Esophagus squamous epithelium (tissue), 5 donors: ENCODE measurements at regions not wholly inside any gene's neighbourhood (a gene's known extent, or its start where the extent isn't known, plus 50 kb on each side); places are given as distances from the start of the nearest gene placed in this dataset.

Source experiments
- DNase-seq: peaks from one replicate; lab custom pipeline; 2025; lab: John Stamatoyannopoulos, UW
- H3K27ac ChIP-seq, 4 donors: fragments of 200-600 bp; sonication (generic); one replicate each; pipeline ENCODE4 v1.5.1; 2016 to 2019; ENCODE audit warnings: mild to moderate bottlenecking in 1 of 4
- H3K27me3 ChIP-seq, 4 donors: fragments of 200-600 bp; sonication (generic); 1 replicate in 3 of 4; 2 replicates in 1 of 4; pipeline versions ENCODE4 v1.5.1 to v1.6.0; 2017 to 2021; ENCODE audit warnings: antibody characterized with exemption in 1 of 4
- H3K36me3 ChIP-seq, 3 donors: fragments of 200-600 bp; sonication (generic); one replicate each; pipeline ENCODE4 v1.5.1; 2016 to 2019
- H3K4me1 ChIP-seq, 3 donors: fragments of 200-600 bp; sonication (generic); one replicate each; pipeline ENCODE4 v1.5.1; 2017 to 2019
- H3K4me3 ChIP-seq, 4 donors: fragments of 200-600 bp; sonication (generic); 1 replicate in 3 of 4; 2 replicates in 1 of 4; pipeline ENCODE4 v1.5.1; 2016 to 2019; ENCODE audit warnings: mild to moderate bottlenecking in 2 of 4, moderate library complexity in 1 of 4
- H3K9me3 ChIP-seq, 3 donors: fragments of 200-600 bp; sonication (generic); one replicate each; pipeline ENCODE4 v1.5.1; 2016 to 2019
- POLR2A ChIP-seq, 4 donors: fragments of 450-650 bp; IDR thresholded peaks; one replicate each; pipeline ENCODE4 v1.6.1; 2017; ENCODE audit warnings: antibody characterized with exemption in 4 of 4, mild to moderate bottlenecking in 4 of 4, moderate library complexity in 3 of 4
- WGBS, 2 donors: methylation state at CpG; one replicate each; pipeline ENCODE4 v1.1.5; 2018; 5-methylcytosine and 5-hydroxymethylcytosine counted together
- intact Hi-C: fragments of 100-400 bp; cut with DNase I; formaldehyde crosslinking; loops from one replicate; pipeline ENCODE4 v1.15.0; 2022
- TF ChIP-seq, protein P1 (sequence below), 6 experiments: fragments of 450-650 bp in 4 of 6; fragments of 200-600 bp in 2 of 6; sonication (generic) in 2 of 6; IDR thresholded peaks; one replicate each; pipeline ENCODE4 v1.5.1; 2016 to 2019; ENCODE audit warnings: antibody characterized with exemption in 6 of 6, mild to moderate bottlenecking in 4 of 6, moderate library complexity in 4 of 6
- donor health status: DM: yes; HTN: yes; CAD: no.

DNA sequence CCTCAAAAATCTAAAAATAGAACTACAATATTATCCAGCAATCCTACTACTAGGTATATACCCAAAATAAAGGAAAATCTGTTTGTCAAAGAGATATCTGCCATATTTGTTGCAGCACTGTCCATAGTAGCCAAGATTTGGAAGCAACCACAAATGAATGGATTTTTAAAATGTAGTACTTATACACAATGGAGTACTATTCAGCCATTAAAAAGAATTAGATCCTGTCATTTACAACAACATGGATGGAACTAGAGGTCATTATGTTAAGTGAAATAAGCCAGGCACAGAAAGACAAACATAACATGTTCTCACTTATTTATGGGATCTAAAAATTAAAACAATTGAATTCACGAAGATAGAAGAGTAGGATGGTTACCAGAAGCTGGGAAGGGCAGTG lies 135.7 kb upstream of the CCDC28A start:
- Histone ChIP-seq H3K4me3 (no peak overlapping the region), H3K9me3 (no peaks in the 10 kb centered on the region), H3K4me1 (no peaks in the 10 kb centered on the region), H3K27ac (no peak overlapping the region), H3K27me3 (no peaks in the 10 kb centered on the region), H3K36me3 (no peaks in the 10 kb centered on the region)
- DNase-seq = no peak
- intact Hi-C loops = no loop called here
- 83 to 85% methylated on average over 1 of the region's 1 CpG for WGBS, 2 donors
- TF ChIP-seq, protein P1, sequence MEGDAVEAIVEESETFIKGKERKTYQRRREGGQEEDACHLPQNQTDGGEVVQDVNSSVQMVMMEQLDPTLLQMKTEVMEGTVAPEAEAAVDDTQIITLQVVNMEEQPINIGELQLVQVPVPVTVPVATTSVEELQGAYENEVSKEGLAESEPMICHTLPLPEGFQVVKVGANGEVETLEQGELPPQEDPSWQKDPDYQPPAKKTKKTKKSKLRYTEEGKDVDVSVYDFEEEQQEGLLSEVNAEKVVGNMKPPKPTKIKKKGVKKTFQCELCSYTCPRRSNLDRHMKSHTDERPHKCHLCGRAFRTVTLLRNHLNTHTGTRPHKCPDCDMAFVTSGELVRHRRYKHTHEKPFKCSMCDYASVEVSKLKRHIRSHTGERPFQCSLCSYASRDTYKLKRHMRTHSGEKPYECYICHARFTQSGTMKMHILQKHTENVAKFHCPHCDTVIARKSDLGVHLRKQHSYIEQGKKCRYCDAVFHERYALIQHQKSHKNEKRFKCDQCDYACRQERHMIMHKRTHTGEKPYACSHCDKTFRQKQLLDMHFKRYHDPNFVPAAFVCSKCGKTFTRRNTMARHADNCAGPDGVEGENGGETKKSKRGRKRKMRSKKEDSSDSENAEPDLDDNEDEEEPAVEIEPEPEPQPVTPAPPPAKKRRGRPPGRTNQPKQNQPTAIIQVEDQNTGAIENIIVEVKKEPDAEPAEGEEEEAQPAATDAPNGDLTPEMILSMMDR (IDR thresholded peaks at IDR 0.05) = no peak
- no peak for TF ChIP-seq POLR2A (IDR thresholded peaks at IDR 0.05)

DNA sequence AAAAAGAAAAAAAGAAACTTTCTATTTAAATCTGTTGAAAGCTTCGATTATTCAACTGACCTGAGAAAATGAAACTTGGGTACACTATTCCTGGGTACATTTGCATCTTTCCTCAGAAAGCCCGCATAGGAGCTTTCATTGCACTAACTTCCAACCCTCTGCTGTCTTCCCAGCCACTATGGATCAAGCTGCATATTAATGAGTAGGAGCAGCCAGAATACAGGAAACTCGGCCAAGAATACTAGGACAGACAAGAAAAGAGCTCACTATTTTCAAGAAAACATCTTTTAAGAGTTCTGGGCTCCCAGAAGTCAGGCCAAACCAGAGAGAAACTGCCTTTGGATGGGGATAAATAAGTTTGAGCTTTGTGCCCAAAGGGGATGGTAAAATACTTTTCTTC lies 135.0 kb upstream of the CCDC28A start:
- Histone ChIP-seq H3K27me3 (no peaks in the 10 kb centered on the region), H3K4me1 (no peaks in the 10 kb centered on the region), H3K9me3 (no peaks in the 10 kb centered on the region), H3K27ac (no peak overlapping the region), H3K36me3 (no peaks in the 10 kb centered on the region), H3K4me3 (no peak overlapping the region)
- 38 to 39% methylated on average over 3 of the region's 3 CpGs for WGBS, 2 donors
- no peak for TF ChIP-seq POLR2A (IDR thresholded peaks at IDR 0.05)
- TF ChIP-seq, protein P1 (IDR thresholded peaks at IDR 0.05) = no peak
- no peak for DNase-seq
- intact Hi-C loops = no loop called here

DNA sequence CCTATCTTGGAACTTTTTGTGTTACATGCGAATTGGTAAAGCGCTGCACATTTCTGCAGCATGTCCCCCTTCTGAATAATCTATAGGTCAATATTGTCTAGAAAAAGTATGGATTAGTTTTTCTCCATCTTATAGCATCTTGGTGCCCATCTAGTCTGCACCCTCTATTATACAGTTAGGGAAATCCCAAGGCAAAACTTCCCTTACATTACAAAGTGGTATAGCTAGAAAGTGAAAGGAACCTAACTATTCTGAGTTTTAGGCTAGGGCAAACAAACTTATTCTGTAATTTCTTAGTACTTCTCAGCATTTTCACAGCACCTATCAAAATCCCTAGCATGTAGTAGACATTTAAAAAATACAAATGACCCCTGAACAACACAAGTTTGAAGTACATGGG lies 133.5 kb upstream of the CCDC28A start:
- no peaks in the 10 kb centered on the region for H3K36me3 ChIP-seq
- intact Hi-C loops = no loop called here
- WGBS, 2 donors = 98 to 100% methylated on average over 2 of the region's 2 CpGs
- H3K27me3 ChIP-seq = no peaks in the 10 kb centered on the region
- H3K27ac ChIP-seq = no peak overlapping the region
- H3K9me3 ChIP-seq = no peaks in the 10 kb centered on the region
- H3K4me1 ChIP-seq = no peaks in the 10 kb centered on the region
- TF ChIP-seq POLR2A (IDR thresholded peaks at IDR 0.05) = no peak
- TF ChIP-seq, protein P1 (IDR thresholded peaks at IDR 0.05) = no peak
- no peak overlapping the region for H3K4me3 ChIP-seq
- DNase-seq = no peak

- H3K4me3 ChIP-seq = no peak overlapping the region
- no peak for DNase-seq
- intact Hi-C loops = no loop called here
- 85 to 86% methylated on average over 2 of the region's 2 CpGs for WGBS, 2 donors
- no peak overlapping the region for H3K27ac ChIP-seq
- no peaks in the 10 kb centered on the region for H3K36me3 ChIP-seq
- no peaks in the 10 kb centered on the region for H3K9me3 ChIP-seq
- TF ChIP-seq, protein P1 (IDR thresholded peaks at IDR 0.05) = no peak
- TF ChIP-seq POLR2A (IDR thresholded peaks at IDR 0.05) = no peak
- H3K27me3 ChIP-seq = no peaks in the 10 kb centered on the region
- H3K4me1 ChIP-seq = peaks cover 0 to 19% (median 0%) of the 10 kb centered on the region in 3 donors
Observed at GRCh38 chr6:138643210-138643609, 130.4 kb upstream of the CCDC28A start.

- no peak overlapping the region for H3K4me3 ChIP-seq
- DNase-seq = no peak
- H3K36me3 ChIP-seq = no peaks in the 10 kb centered on the region
- no peak overlapping the region for H3K27ac ChIP-seq
- intact Hi-C loops = no loop called here
- H3K4me1 ChIP-seq = peaks cover 0 to 35% (median 0%) of the 10 kb centered on the region in 3 donors
- H3K9me3 ChIP-seq = no peaks in the 10 kb centered on the region
- TF ChIP-seq, protein P1 (IDR thresholded peaks at IDR 0.05) = no peak
- TF ChIP-seq POLR2A (IDR thresholded peaks at IDR 0.05) = no peak
- 79 to 82% methylated on average over 3 of the region's 3 CpGs for WGBS, 2 donors
- H3K27me3 ChIP-seq = no peaks in the 10 kb centered on the region
Observed at GRCh38 chr6:138645976-138646640, 127.5 kb upstream of the CCDC28A start.
